ENCODE measurements at regions not wholly inside any gene's neighbourhood (a gene's known extent, or its start where the extent isn't known, plus 50 kb on each side); places are given as distances from the start of the nearest gene placed in this dataset.

GRCh38 chr15:36252146-36252711 is 327.2 kb upstream of the CDIN1 start (continued):
- TF ChIP-seq RELA (CRISPR knock-in tag; IDR thresholded peaks at IDR 0.05): no peak
- TF ChIP-seq, protein P1, sequence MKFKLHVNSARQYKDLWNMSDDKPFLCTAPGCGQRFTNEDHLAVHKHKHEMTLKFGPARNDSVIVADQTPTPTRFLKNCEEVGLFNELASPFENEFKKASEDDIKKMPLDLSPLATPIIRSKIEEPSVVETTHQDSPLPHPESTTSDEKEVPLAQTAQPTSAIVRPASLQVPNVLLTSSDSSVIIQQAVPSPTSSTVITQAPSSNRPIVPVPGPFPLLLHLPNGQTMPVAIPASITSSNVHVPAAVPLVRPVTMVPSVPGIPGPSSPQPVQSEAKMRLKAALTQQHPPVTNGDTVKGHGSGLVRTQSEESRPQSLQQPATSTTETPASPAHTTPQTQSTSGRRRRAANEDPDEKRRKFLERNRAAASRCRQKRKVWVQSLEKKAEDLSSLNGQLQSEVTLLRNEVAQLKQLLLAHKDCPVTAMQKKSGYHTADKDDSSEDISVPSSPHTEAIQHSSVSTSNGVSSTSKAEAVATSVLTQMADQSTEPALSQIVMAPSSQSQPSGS (CRISPR knock-in tag; IDR thresholded peaks at IDR 0.05): no peak

GRCh38 chr15:36254426-36254825 is 325.0 kb upstream of the CDIN1 start:
- Histone ChIP-seq H3K9ac (ENCODE audit: insufficient read depth, low read depth, low read length) (no peak overlapping the region), H2AFZ (ENCODE audit: low read length) (no peak overlapping the region), H3K4me3 (replicated peaks in 1 of 3; ENCODE audit: insufficient read depth in 1 of 3, low read depth in 2 of 3, low read length in 3 of 3) (no peak overlapping the region), H3K9me3 (ENCODE audit: low read length) (no peaks in the 10 kb centered on the region), H4K20me1 (ENCODE audit: insufficient read depth, low read length) (no peaks in the 10 kb centered on the region), H3K4me2 (ENCODE audit: low read depth, low read length) (no peak overlapping the region), H3K36me3 (replicated peaks in 1 of 2; ENCODE audit: control insufficient read depth in 1 of 2, insufficient read depth in 2 of 2, low read length in 2 of 2) (no peaks in the 10 kb centered on the region), H3K27ac (ENCODE audit: extremely low read length, insufficient read depth, low read length) (no peak overlapping the region), H3K79me2 (ENCODE audit: insufficient read depth, low read length) (no peaks in the 10 kb centered on the region), H3K27me3 (ENCODE audit: control insufficient read depth in 1 of 2, insufficient read depth in 2 of 2, low read length in 2 of 2) (no peaks in the 10 kb centered on the region), H3K4me1 (ENCODE audit: insufficient read depth, low read length) (no peaks in the 10 kb centered on the region)
- FAIRE-seq: no peak
- BruUV-seq (replicated peaks): no TSS peak
- DNase-seq (ENCODE audit: low spot score): no peak
- ChIA-PET POLR2A (no interaction called here), CTCF (ENCODE audit: low intra/inter-chr PET ratio, low total read pairs) (no interaction called here)
- TF ChIP-seq KLF16 (CRISPR knock-in tag; IDR thresholded peaks at IDR 0.05): no peak
- TF ChIP-seq ZNF160 (CRISPR knock-in tag; IDR thresholded peaks at IDR 0.05): no peak
- TF ChIP-seq FLYWCH1 (CRISPR knock-in tag; IDR thresholded peaks at IDR 0.05): no peak
- TF ChIP-seq, protein P2, sequence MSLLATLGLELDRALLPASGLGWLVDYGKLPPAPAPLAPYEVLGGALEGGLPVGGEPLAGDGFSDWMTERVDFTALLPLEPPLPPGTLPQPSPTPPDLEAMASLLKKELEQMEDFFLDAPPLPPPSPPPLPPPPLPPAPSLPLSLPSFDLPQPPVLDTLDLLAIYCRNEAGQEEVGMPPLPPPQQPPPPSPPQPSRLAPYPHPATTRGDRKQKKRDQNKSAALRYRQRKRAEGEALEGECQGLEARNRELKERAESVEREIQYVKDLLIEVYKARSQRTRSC (CRISPR knock-in tag; IDR thresholded peaks at IDR 0.05; ENCODE audit: low read depth): no peak
- TF ChIP-seq GPBP1L1 (CRISPR knock-in tag; IDR thresholded peaks at IDR 0.05): no peak
- TF ChIP-seq, protein P3, sequence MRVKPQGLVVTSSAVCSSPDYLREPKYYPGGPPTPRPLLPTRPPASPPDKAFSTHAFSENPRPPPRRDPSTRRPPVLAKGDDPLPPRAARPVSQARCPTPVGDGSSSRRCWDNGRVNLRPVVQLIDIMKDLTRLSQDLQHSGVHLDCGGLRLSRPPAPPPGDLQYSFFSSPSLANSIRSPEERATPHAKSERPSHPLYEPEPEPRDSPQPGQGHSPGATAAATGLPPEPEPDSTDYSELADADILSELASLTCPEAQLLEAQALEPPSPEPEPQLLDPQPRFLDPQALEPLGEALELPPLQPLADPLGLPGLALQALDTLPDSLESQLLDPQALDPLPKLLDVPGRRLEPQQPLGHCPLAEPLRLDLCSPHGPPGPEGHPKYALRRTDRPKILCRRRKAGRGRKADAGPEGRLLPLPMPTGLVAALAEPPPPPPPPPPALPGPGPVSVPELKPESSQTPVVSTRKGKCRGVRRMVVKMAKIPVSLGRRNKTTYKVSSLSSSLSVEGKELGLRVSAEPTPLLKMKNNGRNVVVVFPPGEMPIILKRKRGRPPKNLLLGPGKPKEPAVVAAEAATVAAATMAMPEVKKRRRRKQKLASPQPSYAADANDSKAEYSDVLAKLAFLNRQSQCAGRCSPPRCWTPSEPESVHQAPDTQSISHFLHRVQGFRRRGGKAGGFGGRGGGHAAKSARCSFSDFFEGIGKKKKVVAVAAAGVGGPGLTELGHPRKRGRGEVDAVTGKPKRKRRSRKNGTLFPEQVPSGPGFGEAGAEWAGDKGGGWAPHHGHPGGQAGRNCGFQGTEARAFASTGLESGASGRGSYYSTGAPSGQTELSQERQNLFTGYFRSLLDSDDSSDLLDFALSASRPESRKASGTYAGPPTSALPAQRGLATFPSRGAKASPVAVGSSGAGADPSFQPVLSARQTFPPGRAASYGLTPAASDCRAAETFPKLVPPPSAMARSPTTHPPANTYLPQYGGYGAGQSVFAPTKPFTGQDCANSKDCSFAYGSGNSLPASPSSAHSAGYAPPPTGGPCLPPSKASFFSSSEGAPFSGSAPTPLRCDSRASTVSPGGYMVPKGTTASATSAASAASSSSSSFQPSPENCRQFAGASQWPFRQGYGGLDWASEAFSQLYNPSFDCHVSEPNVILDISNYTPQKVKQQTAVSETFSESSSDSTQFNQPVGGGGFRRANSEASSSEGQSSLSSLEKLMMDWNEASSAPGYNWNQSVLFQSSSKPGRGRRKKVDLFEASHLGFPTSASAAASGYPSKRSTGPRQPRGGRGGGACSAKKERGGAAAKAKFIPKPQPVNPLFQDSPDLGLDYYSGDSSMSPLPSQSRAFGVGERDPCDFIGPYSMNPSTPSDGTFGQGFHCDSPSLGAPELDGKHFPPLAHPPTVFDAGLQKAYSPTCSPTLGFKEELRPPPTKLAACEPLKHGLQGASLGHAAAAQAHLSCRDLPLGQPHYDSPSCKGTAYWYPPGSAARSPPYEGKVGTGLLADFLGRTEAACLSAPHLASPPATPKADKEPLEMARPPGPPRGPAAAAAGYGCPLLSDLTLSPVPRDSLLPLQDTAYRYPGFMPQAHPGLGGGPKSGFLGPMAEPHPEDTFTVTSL (CRISPR knock-in tag; IDR thresholded peaks at IDR 0.05; ENCODE audit: borderline replicate concordance): no peak
- TF ChIP-seq ZNF616 (CRISPR knock-in tag; IDR thresholded peaks at IDR 0.05; ENCODE audit: low read depth): no peak
- TF ChIP-seq, protein P4, sequence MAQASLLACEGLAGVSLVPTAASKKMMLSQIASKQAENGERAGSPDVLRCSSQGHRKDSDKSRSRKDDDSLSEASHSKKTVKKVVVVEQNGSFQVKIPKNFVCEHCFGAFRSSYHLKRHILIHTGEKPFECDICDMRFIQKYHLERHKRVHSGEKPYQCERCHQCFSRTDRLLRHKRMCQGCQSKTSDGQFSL (CRISPR knock-in tag; IDR thresholded peaks at IDR 0.05): no peak
- no peak for TF ChIP-seq ZNF790 (CRISPR knock-in tag; IDR thresholded peaks at IDR 0.05; ENCODE audit: borderline replicate concordance)
- TF ChIP-seq ZNF841 (CRISPR knock-in tag; IDR thresholded peaks at IDR 0.05; ENCODE audit: borderline replicate concordance): no peak
- in situ Hi-C loops (cut with HindIII; ENCODE audit: extremely low pct_ligation_motif_present, low pct_unique_long_range_greater_than_20kb): no loop called here
- intact Hi-C loops (cut with micrococcal nuclease; ENCODE audit: unreplicated experiment): no loop called here
- ATAC-seq: no peak

All from HepG2 (cell line).